HCT116 (cell line): ENCODE measurements at regions not wholly inside any gene's neighbourhood (a gene's known extent, or its start where the extent isn't known, plus 50 kb on each side); places are given as distances from the start of the nearest gene placed in this dataset.

Source experiments
- ATAC-seq: fragments of 200-7000 bp; cut with Tn5 transposase; 2 replicates; pipeline ENCODE4 v1.9.1; 2020; ENCODE audit warnings: mild to moderate bottlenecking, moderate library complexity
- BruUV-seq: library from RNA; stranded (reverse); fragments of 400-500 nt; replicated peaks from 2 replicates; lab custom pipeline; 2021; lab: Mats Ljungman, UMichigan
- CTCF ChIA-PET: fragments of 300-600 bp; sonication (Branson Sonifier 250); formaldehyde crosslinking; loops from one replicate; lab custom pipeline; 2021; ENCODE audit warnings: antibody characterized with exemption; lab: Charles Lee
- POLR2A ChIA-PET: fragments of 300-600, 350-600 bp; sonication (Branson Sonifier 250); formaldehyde crosslinking; loops from one replicate; lab custom pipeline; 2021; ENCODE audit warnings: antibody characterized with exemption; lab: Charles Lee
- RAD21 ChIA-PET, 2 experiments: fragments of 300-600 bp; sonication (Branson Sonifier 250); formaldehyde crosslinking; loops; one replicate each; lab custom pipeline; 2023; ENCODE audit warnings: low total read pairs in 2 of 2; ENCODE audit not compliant: uncharacterized antibody in 2 of 2, unreplicated experiment in 2 of 2, low non-redundant PET in 1 of 2; lab: Charles Lee
- DNase-seq: peaks from one replicate; pipeline ENCODE4 v3.0.0-alpha.2; 2010; ENCODE audit warnings: low read depth, low spot score
- H2AFZ ChIP-seq: fragments of 200-600 bp; shearing (Covaris generic), sonication (generic); 2 replicates; pipeline ENCODE4 v1.6.1; 2017; ENCODE audit warnings: low read depth, mixed run types, mixed read lengths, antibody characterized with exemption, low read length; ENCODE audit not compliant: poor library complexity, severe bottlenecking
- H3K27ac ChIP-seq: 2 replicates; pipeline ENCODE4 v1.5.1; 2012; ENCODE audit warnings: low read depth, low read length
- H3K27me3 ChIP-seq: fragments of 200-600 bp; sonication (generic); 2 replicates; pipeline ENCODE4 v1.6.1; 2016; ENCODE audit warnings: mixed run types, low read length, mixed read lengths; ENCODE audit not compliant: insufficient read depth
- H3K36me3 ChIP-seq, 2 experiments: fragments of 200-500 bp in 1 of 2; fragments of 200-600 bp in 1 of 2; sonication (Bioruptor generic) in 1 of 2; sonication (generic) in 1 of 2; 2 replicates each; pipeline versions ENCODE4 v1.5.1 to v1.6.1; 2014 to 2016; ENCODE audit warnings: low read length in 2 of 2, inconsistent platforms in 1 of 2, mixed read lengths in 1 of 2, mixed run types in 1 of 2; ENCODE audit not compliant: insufficient read depth in 2 of 2, control insufficient read depth in 1 of 2
- H3K4me1 ChIP-seq, 2 experiments: fragments of 200-600 bp in 1 of 2; sonication (generic) in 1 of 2; 2 replicates each; pipeline versions ENCODE4 v1.5.1 to v1.6.1; 2012 to 2017; ENCODE audit warnings: low read length in 2 of 2, inconsistent platforms in 1 of 2, mild to moderate bottlenecking in 1 of 2, mixed read lengths in 1 of 2, mixed run types in 1 of 2, moderate library complexity in 1 of 2; ENCODE audit not compliant: insufficient read depth in 2 of 2, control insufficient read depth in 1 of 2
- H3K4me2 ChIP-seq: fragments of 200-600 bp; sonication (generic); 2 replicates; pipeline ENCODE4 v1.6.1; 2017; ENCODE audit warnings: mixed run types, low read length, mixed read lengths
- H3K4me3 ChIP-seq, 2 experiments: fragments of 200-600 bp in 1 of 2; sonication (generic) in 1 of 2; replicated peaks in 1 of 2; 2 replicates each; pipeline ENCODE4 v1.5.1; 2011 to 2016; ENCODE audit warnings: low read length in 2 of 2, control low read depth in 1 of 2, low read depth in 1 of 2, mild to moderate bottlenecking in 1 of 2, mixed read lengths in 1 of 2, mixed run types in 1 of 2
- H3K79me2 ChIP-seq: fragments of 200-600 bp; sonication (generic); 2 replicates; pipeline ENCODE4 v1.6.1; 2017; ENCODE audit warnings: mild to moderate bottlenecking, mixed run types, low read length, moderate library complexity, mixed read lengths; ENCODE audit not compliant: insufficient read depth
- H3K9ac ChIP-seq: fragments of 200-600 bp; sonication (generic); 2 replicates; pipeline ENCODE4 v1.6.1; 2016; ENCODE audit warnings: low read length, mixed read lengths
- H3K9me2 ChIP-seq: fragments of 200-600 bp; sonication (generic), shearing (Covaris generic); 2 replicates; pipeline ENCODE4 v1.6.1; 2017; ENCODE audit warnings: mixed run types, mild to moderate bottlenecking, moderate library complexity; ENCODE audit not compliant: insufficient read depth
- H3K9me3 ChIP-seq, 2 experiments: fragments of 200-500 bp in 1 of 2; fragments of 200-600 bp in 1 of 2; sonication (Bioruptor generic) in 1 of 2; sonication (generic) in 1 of 2; 2 replicates each; pipeline ENCODE4 v1.6.1; 2014 to 2017; ENCODE audit warnings: low read length in 2 of 2, mixed read lengths in 2 of 2, inconsistent platforms in 1 of 2, low read depth in 1 of 2, mild to moderate bottlenecking in 1 of 2, mixed run types in 1 of 2, moderate library complexity in 1 of 2; ENCODE audit not compliant: control insufficient read depth in 1 of 2, insufficient read depth in 1 of 2
- H4K20me1 ChIP-seq: fragments of 200-600 bp; sonication (generic), shearing (Covaris generic); 2 replicates; pipeline ENCODE4 v1.6.1; 2017; ENCODE audit warnings: mixed run types, mild to moderate bottlenecking, moderate library complexity; ENCODE audit not compliant: insufficient read depth
- CBX3 ChIP-seq: IDR thresholded peaks from 2 replicates; pipeline ENCODE4 v1.6.1; 2012; ENCODE audit warnings: low read depth
- EGR1 ChIP-seq: IDR thresholded peaks from 2 replicates; pipeline ENCODE4 v1.6.1; 2012; ENCODE audit warnings: low read depth
- ELF1 ChIP-seq: IDR thresholded peaks from 2 replicates; pipeline ENCODE4 v1.6.1; 2012; ENCODE audit warnings: low read depth, borderline replicate concordance
- EZH2phosphoT487 ChIP-seq: fragments of 200-600 bp; IDR thresholded peaks from 2 replicates; pipeline ENCODE4 v1.6.1; 2018; ENCODE audit warnings: antibody characterized with exemption, borderline replicate concordance
- RAD21 ChIP-seq: IDR thresholded peaks from 2 replicates; pipeline ENCODE4 v1.6.1; 2012; ENCODE audit warnings: low read depth, mild to moderate bottlenecking
- SIN3A ChIP-seq: IDR thresholded peaks from 2 replicates; pipeline ENCODE4 v1.6.1; 2012; ENCODE audit warnings: low read depth
- SP1 ChIP-seq: IDR thresholded peaks from 2 replicates; pipeline ENCODE4 v1.6.1; 2012; ENCODE audit warnings: low read depth
- SRF ChIP-seq: IDR thresholded peaks from 2 replicates; pipeline ENCODE4 v1.6.1; 2012; ENCODE audit warnings: low read depth
- TCF7L2 ChIP-seq: IDR thresholded peaks from 2 replicates; pipeline ENCODE4 v1.7.0; 2011; ENCODE audit warnings: borderline replicate concordance, inconsistent platforms; ENCODE audit not compliant: insufficient read depth, insufficient read length; ENCODE audit errors: extremely low read depth
- YY1 ChIP-seq: IDR thresholded peaks from 2 replicates; pipeline ENCODE4 v1.6.1; 2011; ENCODE audit warnings: low read length, low read depth, moderate library complexity, mild to moderate bottlenecking; ENCODE audit not compliant: insufficient replicate concordance; ENCODE audit errors: extremely low read depth
- ZFX ChIP-seq: fragments of 450-650 bp; IDR thresholded peaks from 2 replicates; pipeline ENCODE4 v1.6.1; 2017
- intact Hi-C: fragments of 100-400 bp; cut with micrococcal nuclease; formaldehyde crosslinking; loops from 2 replicates; pipeline ENCODE4 v1.10.0; 2022
- TF ChIP-seq, protein P1 (sequence below): IDR thresholded peaks from 2 replicates; pipeline ENCODE4 v1.6.1; 2012
- TF ChIP-seq, protein P2 (sequence below): IDR thresholded peaks from 2 replicates; pipeline ENCODE4 v1.6.1; 2012

DNA sequence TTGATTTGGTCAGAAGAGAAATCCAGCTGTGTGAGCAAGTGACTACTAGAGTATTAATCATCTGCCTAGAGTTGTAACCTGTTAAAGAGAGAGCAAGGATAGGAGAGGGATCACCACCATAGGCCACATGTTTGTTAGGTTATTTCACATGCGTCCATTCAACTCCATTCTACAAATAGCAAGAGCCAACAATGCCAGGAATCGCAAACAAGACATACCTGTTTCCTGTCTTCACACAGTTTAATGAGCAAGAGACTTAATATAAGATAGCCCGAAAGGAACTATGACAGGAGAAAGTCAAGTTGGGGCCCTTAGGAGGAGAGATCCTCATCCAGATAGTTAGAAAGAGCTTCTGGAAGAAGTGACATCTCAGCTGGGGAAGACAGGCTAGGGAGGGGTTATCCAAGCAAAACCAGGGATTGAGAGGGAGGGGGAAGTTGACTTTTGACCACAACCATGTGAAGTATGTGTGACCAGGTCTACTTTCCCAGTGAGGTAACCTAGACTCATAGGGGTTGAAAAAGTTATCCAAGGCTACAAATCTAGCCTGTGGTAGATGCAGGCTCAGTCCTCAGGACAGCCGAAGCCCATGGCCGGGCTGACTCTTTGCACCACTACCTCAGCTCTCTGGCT lies 147.4 kb downstream of the ALDH8A1 start:
- intact Hi-C loops: no loop called here
- Histone ChIP-seq H3K9ac (no peak overlapping the region), H3K4me3 (no peak overlapping the region), H3K4me1 (no peaks in the 10 kb centered on the region), H4K20me1 (no peaks in the 10 kb centered on the region), H3K27ac (no peak overlapping the region), H2AFZ (no peak overlapping the region), H3K4me2 (no peak overlapping the region), H3K27me3 (no peaks in the 10 kb centered on the region), H3K36me3 (no peaks in the 10 kb centered on the region), H3K9me2 (no peaks in the 10 kb centered on the region), H3K9me3 (no peaks in the 10 kb centered on the region), H3K79me2 (no peaks in the 10 kb centered on the region)
- POLR2A ChIA-PET: no interaction called here
- CTCF ChIA-PET: no interaction called here
- no peak for TF ChIP-seq SP1
- no peak for TF ChIP-seq SIN3A
- no peak for TF ChIP-seq CBX3
- TF ChIP-seq RAD21: no peak
- TF ChIP-seq YY1: no peak
- TF ChIP-seq, protein P1, sequence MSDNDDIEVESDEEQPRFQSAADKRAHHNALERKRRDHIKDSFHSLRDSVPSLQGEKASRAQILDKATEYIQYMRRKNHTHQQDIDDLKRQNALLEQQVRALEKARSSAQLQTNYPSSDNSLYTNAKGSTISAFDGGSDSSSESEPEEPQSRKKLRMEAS: no peak
- no peak for TF ChIP-seq ELF1
- TF ChIP-seq EZH2phosphoT487: no peak
- DNase-seq: no peak
- no TSS peak for BruUV-seq
- RAD21 ChIA-PET: no interaction called here
- no peak for ATAC-seq

DNA sequence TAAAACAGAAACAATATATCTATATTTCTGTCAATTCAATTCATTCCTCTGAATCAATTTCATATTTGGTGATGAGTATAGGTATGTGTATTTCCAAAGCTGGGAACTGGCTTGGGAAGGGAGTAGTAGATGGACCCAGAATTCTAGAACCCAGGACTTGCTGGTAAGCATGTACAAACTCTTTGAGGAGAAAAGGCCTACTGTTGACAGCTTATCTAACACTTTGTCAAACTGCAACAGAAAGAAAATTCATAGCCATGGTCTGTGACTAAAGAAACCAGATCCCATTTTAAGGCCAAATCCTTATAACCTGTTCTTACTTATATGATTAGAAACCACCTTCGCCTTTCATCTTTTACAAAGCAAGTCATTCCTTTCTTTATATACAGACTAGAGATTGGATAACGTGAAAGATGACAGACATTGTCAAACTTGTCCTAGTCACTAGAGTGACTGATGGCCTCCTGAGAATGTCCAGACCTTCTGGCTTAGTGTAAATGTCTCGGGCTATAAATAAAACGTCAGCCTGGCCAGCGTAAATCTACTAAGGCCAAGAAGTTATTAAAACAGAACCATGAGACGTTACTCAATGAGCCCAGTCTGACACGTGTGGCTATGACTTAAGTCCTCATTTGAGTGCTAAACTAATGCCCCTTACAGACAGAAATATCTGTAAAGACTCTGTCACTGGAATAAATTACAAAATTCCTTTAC lies 152.3 kb downstream of the ALDH8A1 start:
- ChIA-PET CTCF (no interaction called here), RAD21 (no interaction called here), POLR2A (no interaction called here)
- Histone ChIP-seq H3K4me2 (no peak overlapping the region), H3K27ac (no peak overlapping the region), H3K4me1 (no peaks in the 10 kb centered on the region), H2AFZ (no peak overlapping the region), H3K9me3 (no peaks in the 10 kb centered on the region), H4K20me1 (no peaks in the 10 kb centered on the region), H3K79me2 (no peaks in the 10 kb centered on the region), H3K27me3 (no peaks in the 10 kb centered on the region), H3K9ac (no peak overlapping the region)
- no peak for ATAC-seq
- no TSS peak for BruUV-seq
- intact Hi-C loops: no loop called here
- TF ChIP-seq, protein P1: no peak
- TF ChIP-seq TCF7L2 (no peak), ZFX (no peak), ELF1 (no peak), CBX3 (no peak), SRF (no peak), RAD21 (no peak), EGR1 (no peak), YY1 (no peak)
- TF ChIP-seq, protein P2, sequence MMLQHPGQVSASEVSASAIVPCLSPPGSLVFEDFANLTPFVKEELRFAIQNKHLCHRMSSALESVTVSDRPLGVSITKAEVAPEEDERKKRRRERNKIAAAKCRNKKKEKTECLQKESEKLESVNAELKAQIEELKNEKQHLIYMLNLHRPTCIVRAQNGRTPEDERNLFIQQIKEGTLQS: no peak
- TF ChIP-seq, all 23 proteins: peak for 0
- H3K36me3 ChIP-seq: no peaks in the 10 kb centered on the region
- DNase-seq: no peak
- no peaks in the 10 kb centered on the region for H3K9me2 ChIP-seq
- no peak overlapping the region for H3K4me3 ChIP-seq
